Upper lobe of left lung (tissue), 4 donors: ENCODE measurements at regions not wholly inside any gene's neighbourhood (a gene's known extent, or its start where the extent isn't known, plus 50 kb on each side); places are given as distances from the start of the nearest gene placed in this dataset.

Source experiments
- POLR2A ChIP-seq, 4 donors: fragments of 450-650 bp; IDR thresholded peaks; one replicate each; pipeline ENCODE4 v1.5.1; 2016 to 2017; ENCODE audit warnings: antibody characterized with exemption in 4 of 4, mild to moderate bottlenecking in 2 of 4
- POLR2AphosphoS5 ChIP-seq, 2 donors: sonication (generic); formaldehyde crosslinking; IDR thresholded peaks; one replicate each; pipeline ENCODE4 v1.5.1; 2017; ENCODE audit warnings: antibody characterized with exemption in 2 of 2
- TF ChIP-seq, protein P1 (sequence below), 6 experiments: fragments of 450-650 bp in 4 of 6; fragments of 200-600 bp in 2 of 6; sonication (generic) in 2 of 6; IDR thresholded peaks; one replicate each; pipeline ENCODE4 v1.5.1; 2016 to 2019; ENCODE audit warnings: antibody characterized with exemption in 6 of 6

DNA sequence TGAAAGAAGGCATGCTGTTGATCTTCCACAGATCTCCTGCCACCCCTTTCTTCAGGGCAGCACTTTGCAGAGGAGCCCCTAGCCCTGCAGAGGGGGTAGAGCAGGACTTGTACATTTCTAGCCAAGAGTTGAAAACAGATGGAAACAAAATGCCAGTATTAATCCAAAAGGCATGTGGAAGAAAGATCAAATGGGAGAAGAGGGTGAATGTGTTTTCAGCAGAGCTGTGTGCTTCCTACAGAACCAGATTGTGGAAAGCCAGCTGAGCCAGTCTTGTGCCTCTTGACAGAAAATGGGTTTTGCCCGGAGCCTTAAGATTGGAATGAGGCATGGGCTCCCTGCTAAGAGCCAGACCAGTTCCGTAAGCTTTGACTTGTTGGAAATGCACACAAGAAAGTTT is 105.2 kb upstream of the TSPAN2 start:
- TF ChIP-seq POLR2A (IDR thresholded peaks at IDR 0.05) (no peak), POLR2AphosphoS5 (IDR thresholded peaks at IDR 0.05) (no peak)
- TF ChIP-seq, protein P1, sequence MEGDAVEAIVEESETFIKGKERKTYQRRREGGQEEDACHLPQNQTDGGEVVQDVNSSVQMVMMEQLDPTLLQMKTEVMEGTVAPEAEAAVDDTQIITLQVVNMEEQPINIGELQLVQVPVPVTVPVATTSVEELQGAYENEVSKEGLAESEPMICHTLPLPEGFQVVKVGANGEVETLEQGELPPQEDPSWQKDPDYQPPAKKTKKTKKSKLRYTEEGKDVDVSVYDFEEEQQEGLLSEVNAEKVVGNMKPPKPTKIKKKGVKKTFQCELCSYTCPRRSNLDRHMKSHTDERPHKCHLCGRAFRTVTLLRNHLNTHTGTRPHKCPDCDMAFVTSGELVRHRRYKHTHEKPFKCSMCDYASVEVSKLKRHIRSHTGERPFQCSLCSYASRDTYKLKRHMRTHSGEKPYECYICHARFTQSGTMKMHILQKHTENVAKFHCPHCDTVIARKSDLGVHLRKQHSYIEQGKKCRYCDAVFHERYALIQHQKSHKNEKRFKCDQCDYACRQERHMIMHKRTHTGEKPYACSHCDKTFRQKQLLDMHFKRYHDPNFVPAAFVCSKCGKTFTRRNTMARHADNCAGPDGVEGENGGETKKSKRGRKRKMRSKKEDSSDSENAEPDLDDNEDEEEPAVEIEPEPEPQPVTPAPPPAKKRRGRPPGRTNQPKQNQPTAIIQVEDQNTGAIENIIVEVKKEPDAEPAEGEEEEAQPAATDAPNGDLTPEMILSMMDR (IDR thresholded peaks at IDR 0.05): no peak
